ENCODE measurements at regions not wholly inside any gene's neighbourhood (a gene's known extent, or its start where the extent isn't known, plus 50 kb on each side); places are given as distances from the start of the nearest gene placed in this dataset.

GRCh38 chr7:13241416-13241815 lies 554.0 kb downstream of the ARL4A start:
- no peak for TF ChIP-seq EZH2 (IDR thresholded peaks at IDR 0.05; ENCODE audit: insufficient read depth, poor library complexity, severe bottlenecking)
- no peak for TF ChIP-seq EZH2phosphoT487 (IDR thresholded peaks at IDR 0.05; ENCODE audit: insufficient read depth, low read depth)

Data from GM23248 (cell line).